HepG2 (cell line): ENCODE measurements at regions not wholly inside any gene's neighbourhood (a gene's known extent, or its start where the extent isn't known, plus 50 kb on each side); places are given as distances from the start of the nearest gene placed in this dataset.

ENCODE experiments used
- ATAC-seq: fragments of 200-7000 bp; cut with Tn5 transposase; 3 replicates; pipeline ENCODE4 v1.9.1; 2020; ENCODE audit warnings: mild to moderate bottlenecking, moderate library complexity
- BruUV-seq: library from RNA; stranded (reverse); fragments of 400-500 nt; replicated peaks from 2 replicates; lab custom pipeline; 2021; lab: Mats Ljungman, UMichigan
- CTCF ChIA-PET: fragments of 300-600 bp; formaldehyde crosslinking; extraction: SDS; loops from one replicate; lab custom pipeline; 2021; ENCODE audit warnings: low total read pairs, inconsistent platforms, low intra/inter-chr PET ratio; lab: Yijun Ruan, JAX
- POLR2A ChIA-PET: fragments of 350-600 bp; sonication (Branson Sonifier 250); formaldehyde crosslinking; loops from one replicate; lab custom pipeline; 2020; ENCODE audit warnings: antibody characterized with exemption, inconsistent platforms; lab: Yijun Ruan, JAX
- DNase-seq: peaks from one replicate; pipeline ENCODE4 v3.0.0-alpha.2; 2015; ENCODE audit warnings: low spot score
- FAIRE-seq: peaks from 3 replicates; lab custom pipeline; 2011; peaks lifted over from hg19 to GRCh38; lab: Jason Lieb, UNC
- H2AFZ ChIP-seq: one replicate; pipeline ENCODE4 v1.6.1; 2011; ENCODE audit warnings: low read length, inconsistent platforms
- H3K27ac ChIP-seq: fragments of 300-600 bp; 3 replicates; pipeline ENCODE4 v1.8.0; 2011; ENCODE audit warnings: mixed run types, mild to moderate bottlenecking, mixed read lengths, low read length, inconsistent platforms; ENCODE audit not compliant: insufficient read depth; ENCODE audit errors: extremely low read length
- H3K27me3 ChIP-seq, 2 experiments: fragments of 200-600 bp in 1 of 2; 2 replicates in 1 of 2; 3 replicates in 1 of 2; pipeline versions ENCODE4 v1.6.0 to v1.8.0; 2011; ENCODE audit warnings: low read length in 2 of 2, mild to moderate bottlenecking in 2 of 2, moderate library complexity in 2 of 2, inconsistent platforms in 1 of 2; ENCODE audit not compliant: insufficient read depth in 2 of 2, control insufficient read depth in 1 of 2
- H3K36me3 ChIP-seq, 2 experiments: fragments of 200-600 bp in 1 of 2; replicated peaks in 1 of 2; 2 replicates in 1 of 2; 3 replicates in 1 of 2; pipeline versions ENCODE4 v1.5.1 to v1.8.0; 2011; ENCODE audit warnings: low read length in 2 of 2, inconsistent platforms in 1 of 2; ENCODE audit not compliant: insufficient read depth in 2 of 2, control insufficient read depth in 1 of 2
- H3K4me1 ChIP-seq: 2 replicates; pipeline ENCODE4 v1.5.1; 2012; ENCODE audit warnings: low read length, inconsistent platforms; ENCODE audit not compliant: insufficient read depth
- H3K4me2 ChIP-seq: 2 replicates; pipeline ENCODE4 v1.6.0; 2011; ENCODE audit warnings: low read depth, low read length, inconsistent platforms
- H3K4me3 ChIP-seq, 3 experiments: fragments of 200-600 bp in 1 of 3; sonication (generic), shearing (Covaris generic) in 1 of 3; replicated peaks in 1 of 3; 2 replicates each; pipeline ENCODE4 v1.5.1; 2011 to 2016; ENCODE audit warnings: low read length in 3 of 3, inconsistent platforms in 2 of 3, low read depth in 2 of 3, mild to moderate bottlenecking in 2 of 3, control low read depth in 1 of 3, mixed read lengths in 1 of 3; ENCODE audit not compliant: insufficient read depth in 1 of 3
- H3K79me2 ChIP-seq: one replicate; pipeline ENCODE4 v1.6.1; 2011; ENCODE audit warnings: low read length, inconsistent platforms; ENCODE audit not compliant: insufficient read depth
- H3K9ac ChIP-seq: 2 replicates; pipeline ENCODE4 v1.6.0; 2011; ENCODE audit warnings: mild to moderate bottlenecking, low read depth, low read length, inconsistent platforms; ENCODE audit not compliant: insufficient read depth
- H3K9me3 ChIP-seq: 2 replicates; pipeline ENCODE4 v1.5.1; 2012; ENCODE audit warnings: mild to moderate bottlenecking, low read length
- H4K20me1 ChIP-seq: 2 replicates; pipeline ENCODE4 v1.6.0; 2011; ENCODE audit warnings: inconsistent platforms, mild to moderate bottlenecking, low read length, moderate library complexity; ENCODE audit not compliant: insufficient read depth
- ARNT ChIP-seq: fragments of 450-650 bp; IDR thresholded peaks from 2 replicates; pipeline ENCODE4 v1.6.1; 2017
- MEF2D ChIP-seq: sonication (generic); formaldehyde crosslinking; IDR thresholded peaks from 2 replicates; pipeline ENCODE4 v1.5.1; 2020; ENCODE audit warnings: mild to moderate bottlenecking, missing genetic modification reagents
- NFKB2 ChIP-seq: sonication (generic); formaldehyde crosslinking; IDR thresholded peaks from 2 replicates; pipeline ENCODE4 v1.4.0; 2020; ENCODE audit warnings: missing genetic modification reagents, borderline replicate concordance
- PLSCR1 ChIP-seq: sonication (generic); formaldehyde crosslinking; IDR thresholded peaks from 2 replicates; pipeline ENCODE4 v1.5.0; 2020; ENCODE audit warnings: missing genetic modification reagents, mild to moderate bottlenecking, borderline replicate concordance
- ZMAT3 ChIP-seq: sonication (generic); formaldehyde crosslinking; conservative IDR thresholded peaks from 2 replicates; pipeline ENCODE4 v1.7.0; 2021; ENCODE audit warnings: missing genetic modification reagents
- ZNF121 ChIP-seq: sonication (generic); formaldehyde crosslinking; IDR thresholded peaks from 2 replicates; pipeline ENCODE4 v1.5.0; 2020; ENCODE audit warnings: mild to moderate bottlenecking, missing genetic modification reagents
- ZNF331 ChIP-seq: sonication (generic); formaldehyde crosslinking; IDR thresholded peaks from 2 replicates; pipeline ENCODE4 v1.4.0; 2020; ENCODE audit warnings: missing genetic modification reagents
- ZNF513 ChIP-seq: sonication (generic); formaldehyde crosslinking; conservative IDR thresholded peaks from 2 replicates; pipeline ENCODE4 v1.5.0; 2020; ENCODE audit warnings: missing genetic modification reagents
- ZNF780A ChIP-seq: sonication (generic); formaldehyde crosslinking; IDR thresholded peaks from 2 replicates; pipeline ENCODE4 v1.8.0; 2022; ENCODE audit warnings: mild to moderate bottlenecking, missing genetic modification reagents, moderate library complexity
- ZNF790 ChIP-seq: sonication (generic); formaldehyde crosslinking; IDR thresholded peaks from 2 replicates; pipeline ENCODE4 v1.8.0; 2022; ENCODE audit warnings: missing genetic modification reagents, mild to moderate bottlenecking, borderline replicate concordance
- WGBS: methylation state at CpG from one replicate; pipeline ENCODE4 v1.1.6; 2017; ENCODE audit warnings: low lambda C conversion rate; 5-methylcytosine and 5-hydroxymethylcytosine counted together
- in situ Hi-C: cut with HindIII; loops from 2 replicates; pipeline ENCODE4 v1.10.0; 2017; ENCODE audit warnings: low pct_unique_long_range_greater_than_20kb; ENCODE audit not compliant: extremely low pct_ligation_motif_present
- intact Hi-C: fragments of 100-400 bp; cut with micrococcal nuclease; formaldehyde crosslinking; loops from one replicate; pipeline ENCODE4 v1.10.0; 2022; ENCODE audit not compliant: unreplicated experiment
- TF ChIP-seq, protein P1 (sequence below): sonication (generic); formaldehyde crosslinking; IDR thresholded peaks from 2 replicates; pipeline ENCODE4 v1.9.0; 2021; ENCODE audit warnings: missing genetic modification reagents, mild to moderate bottlenecking, borderline replicate concordance
- TF ChIP-seq, protein P2 (sequence below): sonication (generic); formaldehyde crosslinking; IDR thresholded peaks from 2 replicates; pipeline ENCODE4 v1.4.0; 2020; ENCODE audit warnings: mild to moderate bottlenecking, missing genetic modification reagents
- TF ChIP-seq, protein P3 (sequence below): sonication (generic); formaldehyde crosslinking; IDR thresholded peaks from 2 replicates; pipeline ENCODE4 v1.9.0; 2021; ENCODE audit warnings: mild to moderate bottlenecking, missing genetic modification reagents

DNA sequence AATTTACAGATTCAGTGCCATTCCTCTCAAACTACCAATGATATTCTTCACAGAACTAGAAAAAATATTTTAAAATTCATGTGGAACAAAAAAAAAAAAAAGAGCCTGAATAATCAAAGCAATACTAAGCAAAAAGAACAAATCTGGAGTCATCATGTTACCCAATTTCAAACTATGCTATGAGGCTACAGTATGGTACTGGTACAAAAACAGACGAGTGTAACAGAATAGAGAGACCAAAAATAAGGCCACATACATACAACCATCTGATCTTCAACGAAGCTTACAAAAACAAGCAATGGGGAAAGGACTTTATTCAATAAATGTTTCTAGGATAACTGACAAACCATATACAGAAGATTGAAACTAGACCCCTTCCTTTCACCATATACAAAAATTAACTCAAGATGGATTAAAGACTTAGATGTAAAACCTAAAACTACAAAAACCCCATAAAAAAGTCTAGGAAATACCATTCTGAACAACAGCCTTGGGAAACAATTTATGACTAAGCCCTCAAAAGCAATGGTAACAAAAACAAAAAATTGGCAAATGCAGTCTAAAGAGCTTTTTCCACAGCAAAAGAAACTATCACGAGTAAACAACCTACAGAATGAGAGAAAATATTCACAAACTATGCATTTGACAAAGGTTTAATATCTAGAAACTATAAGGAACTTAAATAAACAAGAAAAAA is 207.7 kb downstream of the PTN start:
- Histone ChIP-seq H4K20me1 (no peaks in the 10 kb centered on the region), H3K27ac (no peak overlapping the region), H3K36me3 (no peaks in the 10 kb centered on the region), H2AFZ (no peak overlapping the region), H3K9ac (no peak overlapping the region), H3K4me1 (no peaks in the 10 kb centered on the region), H3K4me3 (no peak overlapping the region), H3K4me2 (no peak overlapping the region), H3K27me3 (no peaks in the 10 kb centered on the region), H3K9me3 (no peaks in the 10 kb centered on the region), H3K79me2 (no peaks in the 10 kb centered on the region)
- DNase-seq (no peak), ATAC-seq (no peak), FAIRE-seq (no peak)
- WGBS, result 2% methylated on average over 3 of the region's 3 CpGs
- intact Hi-C loops, result no loop called here
- CTCF ChIA-PET, result no interaction called here
- in situ Hi-C loops, result no loop called here
- POLR2A ChIA-PET, result no interaction called here
- no TSS peak for BruUV-seq
- TF ChIP-seq, protein P1, sequence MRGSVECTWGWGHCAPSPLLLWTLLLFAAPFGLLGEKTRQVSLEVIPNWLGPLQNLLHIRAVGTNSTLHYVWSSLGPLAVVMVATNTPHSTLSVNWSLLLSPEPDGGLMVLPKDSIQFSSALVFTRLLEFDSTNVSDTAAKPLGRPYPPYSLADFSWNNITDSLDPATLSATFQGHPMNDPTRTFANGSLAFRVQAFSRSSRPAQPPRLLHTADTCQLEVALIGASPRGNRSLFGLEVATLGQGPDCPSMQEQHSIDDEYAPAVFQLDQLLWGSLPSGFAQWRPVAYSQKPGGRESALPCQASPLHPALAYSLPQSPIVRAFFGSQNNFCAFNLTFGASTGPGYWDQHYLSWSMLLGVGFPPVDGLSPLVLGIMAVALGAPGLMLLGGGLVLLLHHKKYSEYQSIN, result no peak
- TF ChIP-seq ZNF121 (CRISPR knock-in tag) (no peak), MEF2D (CRISPR knock-in tag) (no peak), ZMAT3 (CRISPR knock-in tag) (no peak), ZNF790 (CRISPR knock-in tag) (no peak), ZNF513 (CRISPR knock-in tag) (no peak), ZNF331 (no peak), ZNF780A (CRISPR knock-in tag) (no peak), PLSCR1 (CRISPR knock-in tag) (no peak), NFKB2 (no peak), ARNT (no peak)
- TF ChIP-seq, protein P2, sequence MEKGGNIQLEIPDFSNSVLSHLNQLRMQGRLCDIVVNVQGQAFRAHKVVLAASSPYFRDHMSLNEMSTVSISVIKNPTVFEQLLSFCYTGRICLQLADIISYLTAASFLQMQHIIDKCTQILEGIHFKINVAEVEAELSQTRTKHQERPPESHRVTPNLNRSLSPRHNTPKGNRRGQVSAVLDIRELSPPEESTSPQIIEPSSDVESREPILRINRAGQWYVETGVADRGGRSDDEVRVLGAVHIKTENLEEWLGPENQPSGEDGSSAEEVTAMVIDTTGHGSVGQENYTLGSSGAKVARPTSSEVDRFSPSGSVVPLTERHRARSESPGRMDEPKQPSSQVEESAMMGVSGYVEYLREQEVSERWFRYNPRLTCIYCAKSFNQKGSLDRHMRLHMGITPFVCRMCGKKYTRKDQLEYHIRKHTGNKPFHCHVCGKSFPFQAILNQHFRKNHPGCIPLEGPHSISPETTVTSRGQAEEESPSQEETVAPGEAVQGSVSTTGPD (CRISPR knock-in tag), result no peak
- TF ChIP-seq, protein P3, sequence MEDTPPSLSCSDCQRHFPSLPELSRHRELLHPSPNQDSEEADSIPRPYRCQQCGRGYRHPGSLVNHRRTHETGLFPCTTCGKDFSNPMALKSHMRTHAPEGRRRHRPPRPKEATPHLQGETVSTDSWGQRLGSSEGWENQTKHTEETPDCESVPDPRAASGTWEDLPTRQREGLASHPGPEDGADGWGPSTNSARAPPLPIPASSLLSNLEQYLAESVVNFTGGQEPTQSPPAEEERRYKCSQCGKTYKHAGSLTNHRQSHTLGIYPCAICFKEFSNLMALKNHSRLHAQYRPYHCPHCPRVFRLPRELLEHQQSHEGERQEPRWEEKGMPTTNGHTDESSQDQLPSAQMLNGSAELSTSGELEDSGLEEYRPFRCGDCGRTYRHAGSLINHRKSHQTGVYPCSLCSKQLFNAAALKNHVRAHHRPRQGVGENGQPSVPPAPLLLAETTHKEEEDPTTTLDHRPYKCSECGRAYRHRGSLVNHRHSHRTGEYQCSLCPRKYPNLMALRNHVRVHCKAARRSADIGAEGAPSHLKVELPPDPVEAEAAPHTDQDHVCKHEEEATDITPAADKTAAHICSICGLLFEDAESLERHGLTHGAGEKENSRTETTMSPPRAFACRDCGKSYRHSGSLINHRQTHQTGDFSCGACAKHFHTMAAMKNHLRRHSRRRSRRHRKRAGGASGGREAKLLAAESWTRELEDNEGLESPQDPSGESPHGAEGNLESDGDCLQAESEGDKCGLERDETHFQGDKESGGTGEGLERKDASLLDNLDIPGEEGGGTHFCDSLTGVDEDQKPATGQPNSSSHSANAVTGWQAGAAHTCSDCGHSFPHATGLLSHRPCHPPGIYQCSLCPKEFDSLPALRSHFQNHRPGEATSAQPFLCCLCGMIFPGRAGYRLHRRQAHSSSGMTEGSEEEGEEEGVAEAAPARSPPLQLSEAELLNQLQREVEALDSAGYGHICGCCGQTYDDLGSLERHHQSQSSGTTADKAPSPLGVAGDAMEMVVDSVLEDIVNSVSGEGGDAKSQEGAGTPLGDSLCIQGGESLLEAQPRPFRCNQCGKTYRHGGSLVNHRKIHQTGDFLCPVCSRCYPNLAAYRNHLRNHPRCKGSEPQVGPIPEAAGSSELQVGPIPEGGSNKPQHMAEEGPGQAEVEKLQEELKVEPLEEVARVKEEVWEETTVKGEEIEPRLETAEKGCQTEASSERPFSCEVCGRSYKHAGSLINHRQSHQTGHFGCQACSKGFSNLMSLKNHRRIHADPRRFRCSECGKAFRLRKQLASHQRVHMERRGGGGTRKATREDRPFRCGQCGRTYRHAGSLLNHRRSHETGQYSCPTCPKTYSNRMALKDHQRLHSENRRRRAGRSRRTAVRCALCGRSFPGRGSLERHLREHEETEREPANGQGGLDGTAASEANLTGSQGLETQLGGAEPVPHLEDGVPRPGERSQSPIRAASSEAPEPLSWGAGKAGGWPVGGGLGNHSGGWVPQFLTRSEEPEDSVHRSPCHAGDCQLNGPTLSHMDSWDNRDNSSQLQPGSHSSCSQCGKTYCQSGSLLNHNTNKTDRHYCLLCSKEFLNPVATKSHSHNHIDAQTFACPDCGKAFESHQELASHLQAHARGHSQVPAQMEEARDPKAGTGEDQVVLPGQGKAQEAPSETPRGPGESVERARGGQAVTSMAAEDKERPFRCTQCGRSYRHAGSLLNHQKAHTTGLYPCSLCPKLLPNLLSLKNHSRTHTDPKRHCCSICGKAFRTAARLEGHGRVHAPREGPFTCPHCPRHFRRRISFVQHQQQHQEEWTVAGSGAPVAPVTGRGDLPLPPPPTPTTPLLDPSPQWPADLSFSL (CRISPR knock-in tag), result no peak
